CMK (cell line): ENCODE measurements at regions not wholly inside any gene's neighbourhood (a gene's known extent, or its start where the extent isn't known, plus 50 kb on each side); places are given as distances from the start of the nearest gene placed in this dataset.
"Not testable (repeated sequence)": the region's sequence is repeated elsewhere in the genome, so short reads cannot be mapped to it uniquely, and the experiment has no call there.

Experiments used
- DNase-seq: peaks from one replicate; pipeline ENCODE4 v3.0.0-alpha.2; 2010; ENCODE audit warnings: low read depth

DNA sequence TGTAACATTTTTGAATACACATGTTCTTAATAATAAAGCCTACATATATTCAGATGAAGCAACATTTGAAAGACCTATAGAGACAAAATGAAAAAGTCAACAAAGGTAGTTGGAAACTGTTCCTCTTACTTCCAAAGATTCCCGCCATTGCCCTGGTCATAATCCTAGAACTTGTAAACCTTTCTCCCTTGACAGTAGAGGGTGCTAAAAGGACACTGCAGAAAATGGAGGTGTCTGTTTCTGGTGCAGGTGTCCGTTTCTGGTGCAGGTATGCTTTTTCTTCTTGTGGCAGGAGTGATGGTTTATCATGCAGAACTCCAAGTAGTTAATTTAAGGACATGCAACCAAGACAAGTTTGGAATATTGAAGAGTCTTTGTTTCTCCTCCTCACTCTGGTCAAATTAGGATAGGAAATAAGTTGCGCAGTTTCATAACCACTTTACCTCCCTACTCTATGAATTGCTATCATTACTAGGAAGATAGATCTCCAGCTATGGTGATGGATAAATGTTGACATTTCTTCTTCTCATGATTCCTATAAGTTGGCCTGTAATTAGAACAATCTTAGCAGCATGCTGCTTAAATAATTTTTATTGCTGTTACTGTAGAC, 56.0 kb upstream of the FAM174A start:
- no peak for DNase-seq

DNA sequence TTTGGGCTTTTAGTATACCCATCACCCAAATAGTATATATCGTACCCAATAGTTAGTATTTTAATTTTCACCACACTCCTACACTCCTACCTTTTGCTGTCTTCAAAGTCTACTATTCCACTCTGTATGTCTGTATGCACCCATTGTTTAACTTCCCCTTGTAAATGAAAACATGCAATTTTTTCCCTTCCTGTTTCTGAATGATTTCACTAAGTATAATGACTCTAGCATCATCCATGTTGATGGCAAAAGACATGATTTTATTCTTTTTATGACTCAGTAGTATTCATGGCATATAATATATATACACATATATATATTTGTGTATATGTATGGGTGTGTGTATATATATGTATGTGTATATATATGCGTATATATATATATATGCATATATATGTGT, 63.1 kb upstream of the FAM174A start:
- no peak for DNase-seq

DNA sequence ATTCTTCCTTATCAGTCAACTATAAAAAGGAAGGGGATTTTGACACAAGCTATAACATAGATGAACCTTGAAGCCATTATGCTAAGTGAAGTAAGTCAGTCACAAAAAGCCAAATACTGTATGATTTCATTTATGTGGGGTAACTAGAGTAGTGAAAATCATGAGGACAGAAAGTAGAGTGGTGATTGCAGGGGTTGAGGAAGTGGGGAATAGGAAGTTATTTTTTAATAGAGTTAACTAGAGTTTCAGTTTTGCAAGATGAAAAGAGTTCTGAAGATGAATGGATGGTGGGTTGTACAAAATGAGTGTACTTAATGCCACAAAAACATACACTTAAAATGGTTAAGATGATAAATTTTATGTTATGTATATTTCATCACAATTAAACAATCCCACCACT, 65.4 kb upstream of the FAM174A start:
- DNase-seq = no peak

DNA sequence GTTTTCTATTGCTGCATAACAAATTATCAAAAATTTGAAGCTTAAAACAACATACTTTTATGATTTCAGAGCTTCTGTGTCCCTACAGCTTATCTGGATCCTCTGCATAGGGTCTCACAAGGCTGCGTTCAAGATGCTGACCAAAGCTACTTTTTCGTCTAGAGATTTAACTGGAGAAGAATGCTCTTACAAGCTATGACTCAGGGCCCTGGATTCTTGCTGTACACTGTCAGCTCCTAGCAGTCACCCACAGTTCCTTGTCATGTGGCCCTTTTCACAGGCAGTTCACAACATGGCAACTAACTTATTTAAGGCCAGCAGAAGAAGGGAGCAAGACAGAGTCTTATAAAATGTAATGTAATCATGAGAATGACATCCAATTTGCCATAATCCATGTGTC, 70.8 kb upstream of the FAM174A start:
- no peak for DNase-seq

DNA sequence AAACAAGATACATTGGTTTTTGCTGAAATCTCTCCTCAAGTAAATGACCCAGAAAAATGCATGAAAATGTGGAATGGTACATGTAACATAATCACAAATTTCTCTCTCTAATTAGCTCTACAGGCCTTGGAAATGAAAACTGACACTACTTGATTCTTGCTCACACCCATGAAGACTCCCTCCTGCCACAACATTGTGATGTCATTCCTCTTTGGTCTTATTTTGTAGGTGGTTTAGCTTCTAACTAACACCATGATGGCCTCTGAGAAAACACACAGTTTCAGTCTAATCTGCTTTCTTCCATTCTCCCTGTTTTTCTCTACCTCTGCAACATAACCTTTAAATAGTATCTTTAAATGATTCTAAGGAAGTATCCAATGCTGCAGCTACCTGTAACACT, 78.6 kb upstream of the FAM174A start:
- DNase-seq = no peak

DNA sequence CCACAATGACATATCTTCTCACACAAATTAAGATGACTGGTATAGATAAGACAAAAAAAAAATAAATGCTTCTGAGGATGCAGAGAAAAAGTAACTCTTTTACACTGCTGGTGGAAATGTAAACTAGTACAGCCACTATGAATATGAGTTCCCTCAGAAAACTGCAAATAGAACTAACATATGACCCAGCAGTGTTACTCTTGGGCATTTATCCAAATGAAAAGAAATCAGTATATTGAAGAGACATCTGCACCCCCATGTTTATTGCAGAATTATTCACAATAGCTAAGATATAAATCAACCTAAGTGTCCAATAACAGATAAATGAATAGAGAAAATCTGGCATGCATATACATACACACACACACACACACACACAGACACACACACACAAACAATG, 83.0 kb upstream of the FAM174A start:
- DNase-seq = no peak

DNA sequence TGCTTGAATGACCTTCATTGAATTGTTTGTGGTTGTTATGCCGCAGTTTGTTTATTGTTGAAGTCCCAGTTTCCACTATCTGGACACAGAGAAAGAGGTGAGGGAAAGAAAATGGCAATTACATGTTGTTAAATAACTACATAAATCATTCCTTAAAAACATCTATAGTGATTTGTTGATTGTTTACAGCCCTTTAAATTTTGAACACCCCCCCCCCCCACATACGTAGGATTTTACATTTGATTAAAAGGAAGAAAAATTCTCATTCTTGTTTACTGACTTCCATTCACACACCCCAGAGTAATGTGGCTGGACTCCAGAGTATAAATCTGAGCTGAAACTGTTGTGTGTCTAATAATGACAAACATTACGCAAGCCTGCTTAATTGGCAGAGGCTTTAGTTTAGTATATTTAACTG, 87.1 kb upstream of the FAM174A start:
- DNase-seq = no peak

DNA sequence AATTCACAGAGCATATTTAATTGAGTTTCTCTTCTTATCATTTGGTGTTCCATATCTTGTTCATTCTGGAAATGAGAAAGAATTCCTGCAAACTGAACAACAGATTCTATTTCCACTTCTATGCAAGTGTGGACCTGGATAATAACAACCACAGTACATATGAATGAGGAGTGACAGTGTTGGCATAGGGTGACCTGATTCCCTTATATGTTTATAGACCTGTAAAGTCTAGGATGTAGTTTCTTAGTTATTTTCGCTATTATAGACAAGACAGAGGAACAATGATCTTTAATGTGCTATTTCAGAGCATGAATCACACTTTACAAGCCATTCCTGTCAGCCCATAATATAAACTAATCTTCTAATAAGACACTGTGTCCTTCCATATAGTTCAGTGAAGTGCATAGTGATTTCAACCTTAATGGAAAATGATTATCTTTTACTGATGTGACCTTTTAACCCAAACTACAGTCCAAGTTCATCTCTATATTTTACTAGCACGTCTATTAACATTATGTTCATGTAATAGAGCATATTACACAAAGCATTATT, 88.2 kb upstream of the FAM174A start:
- no peak for DNase-seq

DNA sequence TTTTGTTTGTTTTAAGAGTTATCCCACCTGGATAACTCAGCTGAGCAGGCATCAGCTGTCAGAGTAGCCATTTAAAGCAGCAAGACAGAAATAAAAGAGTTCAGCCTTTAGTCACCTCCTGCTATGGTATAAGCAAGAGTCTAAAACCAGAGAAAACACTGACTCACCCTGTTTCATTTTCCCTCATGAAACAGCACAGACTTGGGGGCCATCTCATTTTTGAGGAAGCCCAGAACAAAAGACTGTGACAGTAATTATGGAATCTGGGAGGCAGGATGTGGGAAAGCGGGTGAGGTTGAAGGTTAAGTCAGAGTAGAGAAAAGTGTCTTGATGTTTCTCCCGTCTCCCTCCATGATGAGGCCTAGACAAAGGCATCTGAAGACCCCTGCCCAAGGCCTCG, 90.2 kb upstream of the FAM174A start:
- DNase-seq = no peak

DNA sequence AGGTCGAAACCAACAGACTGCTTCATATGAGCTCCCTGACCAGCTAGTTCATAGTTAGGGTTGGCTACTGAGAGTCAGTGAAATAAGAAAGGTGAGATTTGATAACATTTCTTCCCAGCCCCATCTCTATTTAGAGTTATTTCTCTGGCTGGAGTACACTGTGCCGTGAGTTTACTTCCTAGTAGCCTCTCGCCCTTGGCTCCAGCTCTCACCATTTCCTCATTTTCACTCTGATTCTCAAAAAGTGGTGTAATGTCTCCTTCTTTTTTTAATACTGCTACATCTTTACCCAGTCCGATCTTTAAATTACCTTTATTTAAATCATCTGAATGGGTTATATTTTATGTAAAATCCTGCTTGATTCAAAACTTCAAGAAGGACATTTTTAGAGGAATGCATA, 100.4 kb upstream of the FAM174A start:
- no peak for DNase-seq

DNA sequence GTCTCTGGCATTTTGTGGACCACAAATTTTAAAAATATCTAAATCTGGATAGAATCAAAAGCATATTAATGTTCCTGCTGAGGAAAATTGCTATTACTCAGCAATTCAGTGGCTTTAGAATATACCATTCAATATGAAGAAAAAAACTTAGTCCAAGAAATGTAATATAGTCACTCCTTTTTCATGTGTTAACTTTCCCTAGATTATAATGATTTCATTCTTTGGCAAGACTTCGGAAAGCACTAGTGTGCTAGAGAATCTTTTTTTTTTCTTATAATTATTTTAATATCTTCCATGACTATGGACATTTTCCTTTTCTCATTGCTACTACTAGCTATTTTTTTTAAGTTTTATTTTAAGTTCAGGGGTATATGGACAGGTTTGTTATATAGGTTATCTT, 102.4 kb upstream of the FAM174A start:
- DNase-seq = no peak

DNA sequence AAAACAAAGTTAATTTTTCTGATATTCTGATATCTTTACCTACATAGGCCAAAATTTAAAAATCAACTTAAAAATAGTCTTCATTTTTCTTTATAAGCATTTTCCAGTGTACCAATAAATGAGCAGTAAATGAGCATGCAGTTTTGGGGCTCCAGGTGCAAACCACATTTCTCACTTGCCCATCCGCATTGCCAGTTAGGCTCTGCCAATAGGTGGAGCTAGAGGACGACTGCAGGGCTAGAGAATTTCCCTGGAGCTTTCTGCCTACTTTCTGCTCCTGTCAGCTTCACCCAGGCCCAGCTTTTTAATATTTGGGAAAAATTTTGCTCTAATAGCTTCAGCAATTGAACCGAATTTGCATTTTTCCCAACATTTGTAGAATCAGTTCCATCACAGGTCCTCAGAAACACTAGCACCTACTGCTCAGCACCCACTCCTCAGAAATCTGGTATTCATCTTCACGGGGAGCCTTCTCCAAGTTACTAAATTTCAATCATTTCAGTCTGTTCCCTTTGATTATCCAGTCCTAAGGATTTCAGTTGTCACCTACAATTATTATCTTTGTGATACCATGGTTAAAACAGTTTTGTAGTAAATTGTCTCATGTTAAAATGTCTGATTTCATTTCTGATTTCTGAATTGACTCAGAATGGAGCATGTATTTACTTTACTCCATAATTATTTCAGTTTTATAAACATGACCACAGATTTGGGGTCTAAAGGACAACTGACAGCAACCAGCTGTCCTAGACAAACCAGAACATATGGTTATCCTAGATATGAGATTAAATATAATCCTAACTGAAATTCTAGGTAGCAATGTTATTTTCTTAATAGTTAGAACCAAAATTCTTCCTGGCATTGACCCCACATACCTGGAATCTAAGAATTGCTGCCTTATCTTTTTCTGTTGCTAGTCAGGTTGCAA, 104.6 kb upstream of the FAM174A start:
- no peak for DNase-seq

DNA sequence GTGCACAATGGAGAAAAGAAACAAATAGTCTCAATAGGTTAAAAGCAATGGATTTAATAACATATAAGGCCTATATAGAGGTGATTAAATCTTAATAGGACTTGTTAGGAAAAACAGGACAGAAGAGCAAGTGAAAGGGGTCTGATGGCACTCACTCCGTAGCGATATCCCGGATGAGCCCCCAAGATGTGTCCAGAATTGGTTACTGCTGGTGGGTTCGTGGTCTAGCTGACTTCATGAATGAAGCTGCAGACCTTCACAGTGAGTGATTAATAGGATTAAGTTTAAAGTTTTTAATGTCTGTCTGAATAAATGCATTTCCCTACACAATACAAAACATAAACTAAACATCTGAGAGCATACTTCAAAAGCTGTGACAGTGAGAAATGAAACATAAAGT, 110.4 kb upstream of the FAM174A start:
- DNase-seq = no peak

DNA sequence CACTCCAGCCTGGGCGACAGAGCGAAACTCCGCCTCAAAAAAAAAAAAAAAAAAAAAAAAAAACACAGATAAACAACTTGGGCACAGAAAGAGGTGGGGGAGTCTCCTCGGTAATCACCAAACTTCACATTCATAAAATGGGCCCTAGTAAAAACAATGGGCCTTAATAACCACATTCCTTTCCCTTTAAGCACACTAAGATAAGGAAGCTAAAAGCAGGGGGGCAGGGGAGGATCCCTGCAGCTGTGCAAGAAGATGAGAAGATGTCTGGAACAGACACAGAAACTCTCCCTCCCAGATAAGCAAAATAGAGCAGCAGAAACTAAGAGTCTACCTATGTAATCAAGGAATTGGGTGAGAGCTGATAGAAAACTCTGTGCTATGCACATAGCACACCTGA, 111.2 kb upstream of the FAM174A start:
- DNase-seq = peak; percentile 31

DNA sequence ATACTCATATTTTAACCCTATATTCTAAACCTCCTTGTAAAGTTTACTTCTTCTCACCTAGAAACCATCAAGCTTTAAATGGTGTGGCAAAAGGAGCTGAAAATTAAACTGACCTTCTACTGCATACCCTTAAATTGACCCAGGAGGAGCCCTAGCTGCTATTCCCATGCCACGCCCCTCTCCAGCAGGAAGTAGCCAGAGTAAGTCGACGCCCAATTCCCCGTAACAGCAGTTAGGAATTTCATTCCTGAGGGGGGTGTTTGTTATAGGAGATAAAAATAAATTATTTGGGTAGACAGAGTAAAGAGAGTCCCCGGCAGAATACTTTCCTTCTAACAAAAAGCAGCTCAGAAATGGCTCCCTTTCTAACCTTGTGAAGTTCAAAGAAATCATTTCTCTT, 111.8 kb upstream of the FAM174A start:
- DNase-seq = no peak

DNA sequence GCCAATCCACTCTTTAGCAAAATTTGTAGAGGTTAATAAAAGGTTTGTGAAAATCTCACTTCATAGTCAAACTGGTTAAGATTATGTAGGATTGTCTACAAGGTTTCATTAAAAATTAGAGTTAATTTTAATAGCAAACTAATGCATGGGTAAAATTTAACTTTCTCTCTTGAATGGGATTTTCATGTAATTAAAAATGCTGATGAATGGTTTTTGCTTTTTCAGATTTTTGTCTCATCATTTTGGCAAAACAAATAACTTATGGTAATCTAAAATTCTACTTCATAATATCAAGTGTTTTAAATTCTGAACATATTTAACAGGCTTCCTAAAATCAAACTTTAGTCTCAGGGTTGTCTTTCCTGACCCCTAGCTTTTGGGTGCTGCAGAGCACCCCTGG, 113.8 kb upstream of the FAM174A start:
- no peak for DNase-seq

DNA sequence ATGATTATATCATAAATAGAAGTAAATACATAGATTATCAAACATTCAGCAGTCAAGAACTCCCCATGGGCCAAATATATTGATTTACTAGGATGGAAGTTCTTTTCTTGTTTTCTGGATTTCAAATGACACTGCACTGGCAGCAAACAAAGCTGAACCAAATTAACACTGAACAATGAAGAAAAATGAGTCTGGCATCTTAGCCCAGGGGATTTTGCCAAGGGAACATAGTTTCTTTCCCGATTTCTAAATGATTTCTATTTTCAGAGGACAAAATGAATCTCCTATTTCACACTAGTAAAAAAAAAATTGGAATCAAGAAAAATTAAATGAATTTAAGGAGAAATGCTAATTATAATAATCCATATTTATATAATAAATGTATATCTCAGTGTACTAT, 116.9 kb upstream of the FAM174A start:
- DNase-seq = no peak

DNA sequence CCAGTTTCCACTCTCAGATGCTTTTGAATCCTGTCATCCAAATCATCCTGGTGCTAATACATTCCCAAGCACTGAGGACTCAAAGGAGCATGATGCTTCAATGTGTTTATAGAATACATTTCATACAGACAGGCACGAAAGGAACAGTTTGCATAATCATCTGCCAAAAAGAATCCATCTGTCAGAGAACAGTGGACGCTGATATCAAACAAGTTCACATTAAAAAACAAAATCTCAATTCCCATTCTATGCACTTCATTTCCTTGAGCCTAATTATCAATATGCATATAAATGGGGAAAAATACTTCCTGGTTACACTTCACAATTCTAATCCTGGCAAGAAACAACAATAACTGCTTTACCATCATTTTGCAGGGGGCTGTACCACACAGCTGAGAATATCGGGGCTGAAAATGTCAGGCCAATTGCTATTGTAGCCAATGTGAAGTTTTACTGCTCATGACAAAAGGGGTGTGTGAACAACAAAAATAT, 125.5 kb upstream of the FAM174A start:
- DNase-seq = no peak

DNA sequence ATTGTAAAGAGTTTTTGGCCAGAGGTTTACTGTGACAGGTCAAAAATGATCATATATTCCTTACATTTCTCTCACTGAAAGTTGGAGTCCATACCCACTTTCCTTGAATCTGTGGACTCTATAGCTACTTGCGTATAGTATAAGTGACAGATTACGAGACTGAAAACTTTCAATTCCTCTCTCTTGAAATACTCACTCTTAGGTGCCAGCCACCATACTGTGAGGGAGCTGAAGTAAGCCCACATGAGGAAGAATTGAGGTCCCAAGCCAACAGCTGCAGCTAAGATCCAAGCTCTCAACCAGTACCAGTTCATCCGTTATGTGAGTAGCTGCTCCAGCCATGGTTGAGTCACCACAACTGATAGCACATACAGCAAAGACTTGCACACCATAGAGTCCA, 128.1 kb upstream of the FAM174A start:
- DNase-seq = no peak

DNA sequence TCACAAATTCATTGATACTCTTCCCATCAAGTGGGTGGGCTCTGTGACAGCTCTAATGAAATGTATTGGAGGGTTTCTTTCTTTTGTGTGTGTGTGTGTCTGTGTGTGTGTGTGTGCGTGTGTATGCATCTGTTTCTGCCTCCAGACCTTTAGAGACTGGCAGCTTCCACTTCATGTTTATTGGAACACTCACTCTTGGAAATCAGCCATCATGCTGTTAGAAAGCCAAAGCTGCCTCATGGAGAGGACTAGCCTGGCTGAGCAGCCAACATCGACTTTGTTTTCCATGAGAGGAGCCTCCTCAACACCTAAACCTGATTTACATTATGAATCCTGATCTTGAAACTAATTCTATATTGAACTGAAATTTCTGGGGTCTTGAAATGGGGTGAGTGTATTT, 128.5 kb upstream of the FAM174A start:
- no peak for DNase-seq

DNA sequence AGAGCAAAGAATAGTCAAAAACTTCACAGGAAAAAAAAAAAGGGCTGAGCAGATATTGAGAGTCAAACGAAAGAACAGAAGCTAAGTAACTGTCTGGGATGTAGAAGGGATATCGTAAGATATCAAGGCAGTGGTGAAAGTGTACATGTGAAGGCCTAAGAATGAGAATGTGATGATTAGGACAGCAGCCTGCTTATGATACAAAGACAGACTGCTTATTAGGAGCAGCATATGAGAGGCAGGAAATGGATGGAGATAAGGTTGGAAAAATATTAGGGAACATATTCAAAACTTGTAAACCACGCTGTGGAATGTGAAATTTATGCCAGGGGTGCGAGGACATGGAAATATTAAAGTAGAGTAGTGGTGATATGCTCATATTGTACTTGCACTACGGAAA, 133.1 kb upstream of the FAM174A start:
- DNase-seq = no peak

DNA sequence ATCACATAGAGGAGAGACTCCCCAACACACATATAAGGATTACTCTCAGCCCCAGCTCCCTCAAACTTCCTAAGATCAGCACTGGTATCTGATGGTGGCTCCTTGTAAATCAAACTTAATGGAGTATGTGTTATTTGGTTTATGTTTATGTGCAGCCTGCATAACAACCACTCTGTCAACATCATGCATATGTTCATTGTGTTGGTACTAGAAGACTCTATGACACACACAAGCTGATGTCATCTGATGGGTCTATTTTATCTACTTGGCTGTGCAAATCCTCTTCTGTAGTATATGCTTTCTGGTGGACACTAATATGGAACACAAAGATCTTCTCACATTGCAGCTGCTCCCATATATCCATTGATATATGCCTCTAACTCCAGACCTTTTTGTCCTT, 134.0 kb upstream of the FAM174A start:
- no peak for DNase-seq

DNA sequence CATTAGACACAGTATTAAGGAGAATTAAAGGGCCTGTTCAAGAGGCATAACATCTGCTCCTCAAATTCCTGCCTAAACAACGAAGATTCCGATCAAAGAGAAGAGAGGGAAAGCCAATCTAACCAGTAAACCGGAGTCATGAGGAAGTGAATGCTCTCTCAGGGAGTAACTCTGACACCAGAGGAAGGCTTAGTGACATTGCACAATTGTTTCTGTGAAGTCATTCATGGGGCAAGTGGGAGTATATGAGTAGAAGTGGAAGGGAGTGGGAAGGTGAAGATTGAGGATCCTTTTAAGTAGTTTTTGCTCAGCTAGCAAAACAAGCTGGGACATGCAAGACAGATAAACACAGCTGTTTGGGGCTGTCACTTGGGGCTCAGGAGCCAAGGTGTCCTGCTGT, 136.4 kb upstream of the FAM174A start:
- not testable (repeated sequence) for DNase-seq
